MM.1S (cell line): ENCODE measurements at regions not wholly inside any gene's neighbourhood (a gene's known extent, or its start where the extent isn't known, plus 50 kb on each side); places are given as distances from the start of the nearest gene placed in this dataset.

Source experiments
- DNase-seq: peaks from one replicate; pipeline ENCODE4 v3.0.0-alpha.2; 2015
- H2AFZ ChIP-seq: fragments of 300-600 bp; sonication (generic); 2 replicates; pipeline ENCODE4 v1.6.0; 2016; ENCODE audit warnings: antibody characterized with exemption, low read length
- H3F3A ChIP-seq: fragments of 300-600 bp; sonication (generic); 2 replicates; pipeline ENCODE4 v1.6.1; 2016; ENCODE audit warnings: mild to moderate bottlenecking, antibody characterized with exemption, low read length, moderate library complexity, mixed read lengths; ENCODE audit not compliant: insufficient read depth
- H3K27ac ChIP-seq: fragments of 300-600 bp; sonication (generic); 2 replicates; pipeline ENCODE4 v1.5.1; 2016; ENCODE audit warnings: mild to moderate bottlenecking, low read length
- H3K27me3 ChIP-seq: fragments of 300-600 bp; sonication (generic); replicated peaks from 2 replicates; pipeline ENCODE4 v1.6.0; 2016; ENCODE audit warnings: low read length; ENCODE audit not compliant: insufficient read depth
- H3K36me3 ChIP-seq: fragments of 300-600 bp; sonication (generic); replicated peaks from 2 replicates; pipeline ENCODE4 v1.6.1; 2016; ENCODE audit warnings: mild to moderate bottlenecking, low read length, mixed read lengths; ENCODE audit not compliant: insufficient read depth
- H3K4me1 ChIP-seq: fragments of 300-600 bp; sonication (generic); 2 replicates; pipeline ENCODE4 v1.6.1; 2016; ENCODE audit warnings: low read length, mixed read lengths
- H3K4me2 ChIP-seq: fragments of 300-600 bp; sonication (generic); 2 replicates; pipeline ENCODE4 v1.6.0; 2016; ENCODE audit warnings: low read depth, low read length
- H3K4me3 ChIP-seq: fragments of 300-600 bp; sonication (generic); 2 replicates; pipeline ENCODE4 v1.5.1; 2016; ENCODE audit warnings: low read length, mixed read lengths
- H3K79me2 ChIP-seq: fragments of 300-600 bp; sonication (generic); 2 replicates; pipeline ENCODE4 v1.6.1; 2016; ENCODE audit warnings: mixed run types, low read length, mixed read lengths
- H3K9ac ChIP-seq: fragments of 300-600 bp; sonication (generic); 2 replicates; pipeline ENCODE4 v1.6.1; 2016; ENCODE audit warnings: low read length, mixed read lengths
- H3K9me2 ChIP-seq: fragments of 300-600 bp; sonication (generic); replicated peaks from 2 replicates; pipeline ENCODE4 v1.6.1; 2016; ENCODE audit warnings: mild to moderate bottlenecking, low read length, mixed read lengths; ENCODE audit not compliant: insufficient read depth
- H3K9me3 ChIP-seq: fragments of 300-600 bp; sonication (generic); replicated peaks from 2 replicates; pipeline ENCODE4 v1.6.1; 2016; ENCODE audit warnings: mild to moderate bottlenecking, low read length, mixed read lengths; ENCODE audit not compliant: insufficient read depth
- H4K20me1 ChIP-seq: fragments of 300-600 bp; sonication (generic); 2 replicates; pipeline ENCODE4 v1.6.1; 2016; ENCODE audit warnings: mild to moderate bottlenecking, low read length, moderate library complexity, mixed read lengths; ENCODE audit not compliant: insufficient read depth
- EZH2 ChIP-seq: fragments of 300-600 bp; sonication (generic); optimal IDR thresholded peaks from 2 replicates; pipeline ENCODE3; 2017; ENCODE audit warnings: low read depth, mild to moderate bottlenecking, antibody characterized with exemption, low read length, mixed read lengths
- EZH2phosphoT487 ChIP-seq: fragments of 300-600 bp; sonication (generic); IDR thresholded peaks from 2 replicates; pipeline ENCODE4 v1.6.1; 2018; ENCODE audit warnings: antibody characterized with exemption, low read length
- TF ChIP-seq, protein P1 (sequence below): fragments of 300-600 bp; sonication (generic); IDR thresholded peaks from 2 replicates; pipeline ENCODE4 v1.5.1; 2016; ENCODE audit warnings: antibody characterized with exemption, low read length, mixed read lengths

DNA sequence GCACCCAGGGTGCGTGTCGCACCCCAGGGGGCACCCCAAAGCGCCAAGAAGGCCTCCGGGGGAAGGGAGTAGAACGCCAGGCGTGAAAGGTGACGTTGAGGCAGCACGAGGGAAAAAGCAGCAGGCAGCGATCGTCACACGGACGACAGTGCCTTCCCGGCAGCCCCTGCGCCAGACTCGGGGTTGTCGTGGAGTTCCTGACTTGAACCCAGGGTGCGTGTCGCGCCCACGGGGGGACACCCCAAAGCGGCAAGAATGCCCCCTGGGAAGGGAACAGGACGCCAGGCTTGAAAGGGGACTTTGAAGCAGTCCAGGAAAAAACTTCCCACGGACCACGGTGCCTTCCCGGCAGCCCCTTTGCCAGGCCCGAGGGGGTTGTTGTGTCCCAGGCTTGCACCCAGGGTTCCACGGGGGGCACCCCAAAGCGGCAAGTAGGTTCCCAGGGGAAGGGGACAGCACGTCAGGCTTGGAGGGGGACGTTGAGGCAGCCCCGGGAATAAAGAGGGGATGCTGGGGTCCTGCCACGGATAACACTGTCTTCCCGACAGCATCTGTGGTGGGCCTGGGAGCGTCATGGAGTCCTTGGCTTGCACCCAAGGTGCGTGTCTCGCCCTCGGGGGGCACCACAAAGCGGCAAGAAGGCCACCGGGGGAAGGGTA, 159.2 kb upstream of the ALG10B start:
- DNase-seq: no peak
- no peaks in the 10 kb centered on the region for H3K9me3 ChIP-seq

GRCh38 chr12:38157933-38158401, 158.6 kb upstream of the ALG10B start:
- Histone ChIP-seq H3K4me3 (no peak overlapping the region), H3K4me2 (no peak overlapping the region), H3F3A (no peaks in the 10 kb centered on the region), H3K27me3 (no peaks in the 10 kb centered on the region), H3K27ac (no peak overlapping the region), H3K9ac (no peak overlapping the region), H2AFZ (no peak overlapping the region), H3K9me2 (no peaks in the 10 kb centered on the region), H3K36me3 (no peaks in the 10 kb centered on the region), H4K20me1 (no peaks in the 10 kb centered on the region), H3K9me3 (no peaks in the 10 kb centered on the region), H3K79me2 (no peaks in the 10 kb centered on the region), H3K4me1 (no peaks in the 10 kb centered on the region)
- DNase-seq: no peak
- TF ChIP-seq, protein P1, sequence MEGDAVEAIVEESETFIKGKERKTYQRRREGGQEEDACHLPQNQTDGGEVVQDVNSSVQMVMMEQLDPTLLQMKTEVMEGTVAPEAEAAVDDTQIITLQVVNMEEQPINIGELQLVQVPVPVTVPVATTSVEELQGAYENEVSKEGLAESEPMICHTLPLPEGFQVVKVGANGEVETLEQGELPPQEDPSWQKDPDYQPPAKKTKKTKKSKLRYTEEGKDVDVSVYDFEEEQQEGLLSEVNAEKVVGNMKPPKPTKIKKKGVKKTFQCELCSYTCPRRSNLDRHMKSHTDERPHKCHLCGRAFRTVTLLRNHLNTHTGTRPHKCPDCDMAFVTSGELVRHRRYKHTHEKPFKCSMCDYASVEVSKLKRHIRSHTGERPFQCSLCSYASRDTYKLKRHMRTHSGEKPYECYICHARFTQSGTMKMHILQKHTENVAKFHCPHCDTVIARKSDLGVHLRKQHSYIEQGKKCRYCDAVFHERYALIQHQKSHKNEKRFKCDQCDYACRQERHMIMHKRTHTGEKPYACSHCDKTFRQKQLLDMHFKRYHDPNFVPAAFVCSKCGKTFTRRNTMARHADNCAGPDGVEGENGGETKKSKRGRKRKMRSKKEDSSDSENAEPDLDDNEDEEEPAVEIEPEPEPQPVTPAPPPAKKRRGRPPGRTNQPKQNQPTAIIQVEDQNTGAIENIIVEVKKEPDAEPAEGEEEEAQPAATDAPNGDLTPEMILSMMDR: no peak
- TF ChIP-seq EZH2: no peak
- TF ChIP-seq EZH2phosphoT487: no peak

More for the DNA sequence above, 159.2 kb upstream of the ALG10B start:
- Histone ChIP-seq H3F3A (no peaks in the 10 kb centered on the region), H2AFZ (no peak overlapping the region), H3K9ac (no peak overlapping the region), H3K79me2 (no peaks in the 10 kb centered on the region), H3K4me3 (no peak overlapping the region), H3K4me1 (no peaks in the 10 kb centered on the region), H3K36me3 (no peaks in the 10 kb centered on the region), H3K4me2 (no peak overlapping the region), H3K27me3 (no peaks in the 10 kb centered on the region), H3K9me2 (no peaks in the 10 kb centered on the region), H3K27ac (no peak overlapping the region), H4K20me1 (no peaks in the 10 kb centered on the region)
- TF ChIP-seq EZH2 (no peak), EZH2phosphoT487 (no peak)
- TF ChIP-seq, protein P1: no peak

DNA sequence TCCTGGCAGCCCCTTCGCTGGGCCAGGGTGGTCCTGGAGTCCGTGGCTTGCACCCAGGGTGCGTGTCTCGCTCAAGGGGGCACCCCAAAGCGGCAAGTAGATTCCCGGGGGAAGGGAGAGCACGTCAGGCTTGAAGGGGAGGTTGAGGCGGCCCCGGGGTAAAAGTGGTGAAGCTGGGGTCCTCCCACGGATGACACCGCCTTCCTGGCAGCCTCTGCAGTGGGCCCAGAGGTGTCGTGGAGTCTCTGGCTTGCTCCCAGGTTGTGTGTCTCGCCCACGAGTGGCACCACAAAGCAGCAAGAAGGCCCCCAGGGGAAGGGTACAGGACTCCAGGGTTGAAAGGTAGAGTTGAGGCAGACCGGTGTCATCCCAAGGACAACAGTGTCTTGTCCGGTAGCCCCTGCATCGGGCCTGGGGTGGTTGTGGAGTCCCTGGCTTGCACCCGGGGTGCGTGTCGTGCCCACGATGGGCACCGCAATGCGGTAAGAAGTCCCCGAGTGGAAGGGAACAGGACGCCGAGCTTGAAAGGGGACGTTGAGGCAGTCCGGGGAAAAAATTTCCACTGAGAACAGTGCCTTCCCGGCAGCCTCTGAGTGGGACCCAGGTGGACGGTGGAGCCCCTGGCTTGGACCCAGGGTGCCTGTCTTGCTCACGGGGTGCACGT, 158.0 kb upstream of the ALG10B start:
- H3K9me2 ChIP-seq: no peaks in the 10 kb centered on the region
- no peak overlapping the region for H3K4me2 ChIP-seq
- DNase-seq: no peak
- no peaks in the 10 kb centered on the region for H3K27me3 ChIP-seq
- TF ChIP-seq EZH2phosphoT487: no peak
- TF ChIP-seq EZH2: no peak
- TF ChIP-seq, protein P1: no peak
- H3F3A ChIP-seq: no peaks in the 10 kb centered on the region
- no peaks in the 10 kb centered on the region for H3K36me3 ChIP-seq
- H3K4me3 ChIP-seq: no peak overlapping the region
- H2AFZ ChIP-seq: no peak overlapping the region
- H4K20me1 ChIP-seq: no peaks in the 10 kb centered on the region
- no peaks in the 10 kb centered on the region for H3K79me2 ChIP-seq
- no peak overlapping the region for H3K9ac ChIP-seq
- H3K27ac ChIP-seq: no peak overlapping the region
- H3K9me3 ChIP-seq: no peaks in the 10 kb centered on the region
- no peaks in the 10 kb centered on the region for H3K4me1 ChIP-seq
